GM12878 (cell line): ENCODE measurements at regions not wholly inside any gene's neighbourhood (a gene's known extent, or its start where the extent isn't known, plus 50 kb on each side); places are given as distances from the start of the nearest gene placed in this dataset.

Source experiments
- ATF7 ChIP-seq: fragments of 450-650 bp; IDR thresholded peaks from 2 replicates; pipeline ENCODE4 v1.6.1; 2016; ENCODE audit warnings: low read depth, mild to moderate bottlenecking
- CTCF ChIP-seq, 3 experiments: IDR thresholded peaks in 2 of 3; conservative IDR thresholded peaks in 1 of 3; 2 replicates each; pipeline ENCODE4 v1.5.1; 2011; ENCODE audit warnings: low read depth in 3 of 3, low read length in 3 of 3, mild to moderate bottlenecking in 3 of 3, control low read depth in 2 of 3, moderate library complexity in 2 of 3, inconsistent platforms in 1 of 3, mixed read lengths in 1 of 3; ENCODE audit not compliant: control insufficient read depth in 2 of 3, insufficient read depth in 1 of 3; ENCODE audit errors: extremely low read depth in 1 of 3
- EP300 ChIP-seq, 2 experiments: fragments of 150-350 bp in 1 of 2; IDR thresholded peaks; 2 replicates each; pipeline ENCODE4 v1.6.1; 2011 to 2012; ENCODE audit warnings: low read depth in 2 of 2, low read length in 2 of 2, borderline replicate concordance in 1 of 2, improper control_type of control experiment in 1 of 2, inconsistent platforms in 1 of 2; ENCODE audit not compliant: control insufficient read depth in 1 of 2
- ESRRA ChIP-seq: IDR thresholded peaks from 2 replicates; pipeline ENCODE4 v1.6.1; 2012; ENCODE audit warnings: mild to moderate bottlenecking, low read length, improper control_type of control experiment
- EZH2 ChIP-seq: IDR thresholded peaks from 2 replicates; pipeline ENCODE4 v1.6.1; 2012; ENCODE audit warnings: low read depth, mild to moderate bottlenecking, control low read depth, inconsistent platforms, low read length, borderline replicate concordance; ENCODE audit not compliant: control insufficient read depth
- HDGF ChIP-seq: fragments of 450-650 bp; IDR thresholded peaks from 2 replicates; pipeline ENCODE4 v1.6.1; 2016; ENCODE audit warnings: antibody characterized with exemption
- MYC ChIP-seq: IDR thresholded peaks from 2 replicates; pipeline ENCODE4 v1.6.1; 2011; ENCODE audit warnings: mild to moderate bottlenecking, low read length, moderate library complexity, inconsistent platforms; ENCODE audit not compliant: insufficient read depth, insufficient replicate concordance, insufficient read length, severe bottlenecking
- POLR2A ChIP-seq: IDR thresholded peaks from 2 replicates; pipeline ENCODE4 v1.6.1; 2011; ENCODE audit warnings: low read depth, mild to moderate bottlenecking, low read length
- TCF12 ChIP-seq: IDR thresholded peaks from 2 replicates; pipeline ENCODE4 v1.6.1; 2011; ENCODE audit warnings: low read depth, mild to moderate bottlenecking, low read length
- TCF7 ChIP-seq: IDR thresholded peaks from 2 replicates; pipeline ENCODE4 v1.6.1; 2014; ENCODE audit warnings: antibody characterized with exemption, borderline replicate concordance
- ZBED1 ChIP-seq: IDR thresholded peaks from 2 replicates; pipeline ENCODE4 v1.6.1; 2016; ENCODE audit warnings: borderline replicate concordance
- ZNF24 ChIP-seq: fragments of 450-650 bp; IDR thresholded peaks from 2 replicates; pipeline ENCODE4 v1.6.1; 2017; ENCODE audit warnings: antibody characterized with exemption, mild to moderate bottlenecking

GRCh38 chr21:10463156-10463555, 58.2 kb upstream of the TPTE start:
- TF ChIP-seq ZBED1 (no peak), ATF7 (no peak), MYC (no peak), POLR2A (no peak), ZNF24 (no peak), CTCF (IDR thresholded peaks at IDR 0.05 in 2 of 3, conservative IDR thresholded peaks at IDR 0.05 in 1 of 3; ENCODE audit: control insufficient read depth in 2 of 3, extremely low read depth in 1 of 3, insufficient read depth in 1 of 3, low read depth in 3 of 3, low read length in 3 of 3) (no peak), TCF12 (no peak), ESRRA (no peak), TCF7 (no peak), HDGF (no peak), EP300 (IDR thresholded peaks at IDR 0.05; ENCODE audit: borderline replicate concordance in 1 of 2, control insufficient read depth in 1 of 2, low read depth in 2 of 2, low read length in 2 of 2) (no peak), EZH2 (no peak)
